ENCODE measurements at regions not wholly inside any gene's neighbourhood (a gene's known extent, or its start where the extent isn't known, plus 50 kb on each side); places are given as distances from the start of the nearest gene placed in this dataset.

GRCh38 chr18:56089612-56090258 is 501.7 kb upstream of the TCF4 start:
- POLR2A ChIA-PET, result no interaction called here
- peaks cover 0 to 5% of the 10 kb centered on the region in 2 experiments; a peak in 1 of 5 replicates for H3K27me3 ChIP-seq (ENCODE audit: control insufficient read depth in 2 of 2, insufficient read depth in 2 of 2, low read length in 2 of 2)
- FAIRE-seq, result no peak
- no peak overlapping the region for H2AFZ ChIP-seq (ENCODE audit: low read depth, low read length)
- intact Hi-C loops (cut with micrococcal nuclease), result no loop called here
- H3K4me2 ChIP-seq (ENCODE audit: insufficient read depth, low read length), result no peak overlapping the region
- no peaks in the 10 kb centered on the region for H3K9me1 ChIP-seq (ENCODE audit: control insufficient read depth, insufficient read depth, low read length)
- H3K27ac ChIP-seq (ENCODE audit: extremely low read depth, low read depth, low read length), result no peak overlapping the region
- H3K4me3 ChIP-seq, result no peak overlapping the region
- no peak for DNase-seq (ENCODE audit: extremely low read depth in 1 of 4, low spot score in 3 of 4)
- BruUV-seq (replicated peaks), result no TSS peak
- no peak for ATAC-seq
- no peaks in the 10 kb centered on the region for H3K36me3 ChIP-seq (ENCODE audit: control insufficient read depth, insufficient read depth, low read length)
- TF ChIP-seq CHD4 (IDR thresholded peaks at IDR 0.05; ENCODE audit: insufficient read depth, insufficient replicate concordance, low read depth, low read length, poor library complexity, severe bottlenecking) (no peak), TEAD2 (tag; IDR thresholded peaks at IDR 0.05) (no peak), PCBP1 (IDR thresholded peaks at IDR 0.05; ENCODE audit: low read depth, low read length, poor library complexity, severe bottlenecking) (no peak), ZBED1 (IDR thresholded peaks at IDR 0.05) (no peak), E4F1 (CRISPR knock-in tag; IDR thresholded peaks at IDR 0.05; ENCODE audit: borderline replicate concordance) (no peak), ZNF408 (CRISPR knock-in tag; IDR thresholded peaks at IDR 0.05; ENCODE audit: low read depth) (no peak), ZNF780A (CRISPR knock-in tag; IDR thresholded peaks at IDR 0.05) (no peak), TRIM24 (IDR thresholded peaks at IDR 0.05) (no peak), ZNF143 (CRISPR knock-in tag; IDR thresholded peaks at IDR 0.05) (no peak)
- H3K9me3 ChIP-seq (replicated peaks; ENCODE audit: control insufficient read depth, insufficient read depth, low read depth, low read length), result no peaks in the 10 kb centered on the region
- WGBS (ENCODE audit: insufficient coverage, low coverage, missing lambda C conversion rate), result 0% methylated on average over 4 of the region's 4 CpGs
- in situ Hi-C loops (cut with MboI), result no loop called here
- H3K4me1 ChIP-seq (replicated peaks in 1 of 2; ENCODE audit: control insufficient read depth in 2 of 2, insufficient read depth in 2 of 2, low read length in 2 of 2), result no peaks in the 10 kb centered on the region
- no peaks in the 10 kb centered on the region for H3K79me2 ChIP-seq (ENCODE audit: control insufficient read depth, insufficient read depth, low read length)
- H3K9ac ChIP-seq (ENCODE audit: insufficient read depth in 1 of 2, low read depth in 2 of 2, low read length in 2 of 2), result no peak overlapping the region
- no peaks in the 10 kb centered on the region for H4K20me1 ChIP-seq (replicated peaks; ENCODE audit: control insufficient read depth, insufficient read depth, low read length)
- CTCF ChIA-PET (ENCODE audit: low intra/inter-chr PET ratio), result no interaction called here
